Liver (tissue), 3 donors: ENCODE measurements at regions not wholly inside any gene's neighbourhood (a gene's known extent, or its start where the extent isn't known, plus 50 kb on each side); places are given as distances from the start of the nearest gene placed in this dataset.

Experiments used
- EGR1 ChIP-seq, 2 donors: IDR thresholded peaks; 2 replicates each; pipeline ENCODE4 v1.6.1; 2016 to 2018; ENCODE audit warnings: antibody characterized with exemption in 2 of 2, low read depth in 2 of 2
- FOXA2 ChIP-seq: IDR thresholded peaks from 2 replicates; pipeline ENCODE4 v1.6.1; 2016; ENCODE audit warnings: antibody characterized with exemption
- GABPA ChIP-seq, 2 donors: IDR thresholded peaks in 1 of 2; conservative IDR thresholded peaks in 1 of 2; 2 replicates each; pipeline ENCODE4 v1.6.1; 2016; ENCODE audit warnings: antibody characterized with exemption in 2 of 2, mild to moderate bottlenecking in 1 of 2, moderate library complexity in 1 of 2
- HNF4G ChIP-seq: IDR thresholded peaks from 2 replicates; pipeline ENCODE4 v1.6.1; 2016; ENCODE audit warnings: antibody characterized with exemption
- JUND ChIP-seq, 2 donors: IDR thresholded peaks; 2 replicates each; pipeline ENCODE4 v1.6.1; 2016; ENCODE audit warnings: antibody characterized with exemption in 2 of 2
- RAD21 ChIP-seq, 2 donors: IDR thresholded peaks; 2 replicates each; pipeline ENCODE4 v1.6.1; 2016; ENCODE audit warnings: antibody characterized with exemption in 2 of 2, mild to moderate bottlenecking in 2 of 2
- REST ChIP-seq: IDR thresholded peaks from 2 replicates; pipeline ENCODE4 v1.6.1; 2016; ENCODE audit warnings: antibody characterized with exemption, mild to moderate bottlenecking
- RXRA ChIP-seq, 2 donors: IDR thresholded peaks; 2 replicates each; pipeline ENCODE4 v1.6.1; 2017 to 2018; ENCODE audit warnings: antibody characterized with exemption in 2 of 2, mild to moderate bottlenecking in 1 of 2
- TAF1 ChIP-seq: conservative IDR thresholded peaks from 2 replicates; pipeline ENCODE4 v1.6.1; 2016; ENCODE audit warnings: antibody characterized with exemption, mild to moderate bottlenecking
- YY1 ChIP-seq: IDR thresholded peaks from 2 replicates; pipeline ENCODE4 v1.6.1; 2016; ENCODE audit warnings: antibody characterized with exemption, mild to moderate bottlenecking
- ZBTB33 ChIP-seq: IDR thresholded peaks from 2 replicates; pipeline ENCODE4 v1.6.1; 2016; ENCODE audit warnings: antibody characterized with exemption
- TF ChIP-seq, protein P1 (sequence below): fragments of 150-350 bp; IDR thresholded peaks from 2 replicates; pipeline ENCODE4 v1.5.1; 2017; ENCODE audit warnings: improper control_type of control experiment, low read depth, low read length; ENCODE audit not compliant: missing input control
- donor health status: healthy.
- donor health status: healthy.

DNA sequence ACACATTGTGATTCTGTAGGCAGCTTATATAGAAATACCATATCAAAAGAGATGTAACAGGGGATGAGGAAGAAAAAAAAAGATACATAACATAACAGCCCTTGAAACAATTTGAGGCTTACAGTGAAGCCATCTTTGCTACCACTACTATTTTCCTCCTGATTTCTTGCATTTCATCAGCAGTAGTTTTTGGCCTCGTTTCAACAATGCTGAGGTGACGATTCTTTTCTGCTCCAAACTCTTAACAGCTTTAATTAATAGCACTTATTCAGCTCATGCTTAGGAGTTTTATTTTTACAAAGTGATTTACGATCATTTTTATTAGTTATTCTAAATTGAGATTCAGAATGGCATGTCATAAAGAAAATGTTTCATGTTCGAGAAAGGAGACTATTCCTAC is 163.2 kb downstream of the DCK start:
- TF ChIP-seq REST (no peak), RAD21 (IDR thresholded peaks at IDR 0.05) (no peak), ZBTB33 (no peak), FOXA2 (no peak), HNF4G (no peak), TAF1 (no peak), YY1 (no peak), EGR1 (IDR thresholded peaks at IDR 0.05; ENCODE audit: low read depth in 2 of 2) (no peak), GABPA (IDR thresholded peaks at IDR 0.05 in 1 of 2, conservative IDR thresholded peaks at IDR 0.05 in 1 of 2) (no peak), RXRA (IDR thresholded peaks at IDR 0.05) (no peak), JUND (IDR thresholded peaks at IDR 0.05) (no peak)
- TF ChIP-seq, protein P1, sequence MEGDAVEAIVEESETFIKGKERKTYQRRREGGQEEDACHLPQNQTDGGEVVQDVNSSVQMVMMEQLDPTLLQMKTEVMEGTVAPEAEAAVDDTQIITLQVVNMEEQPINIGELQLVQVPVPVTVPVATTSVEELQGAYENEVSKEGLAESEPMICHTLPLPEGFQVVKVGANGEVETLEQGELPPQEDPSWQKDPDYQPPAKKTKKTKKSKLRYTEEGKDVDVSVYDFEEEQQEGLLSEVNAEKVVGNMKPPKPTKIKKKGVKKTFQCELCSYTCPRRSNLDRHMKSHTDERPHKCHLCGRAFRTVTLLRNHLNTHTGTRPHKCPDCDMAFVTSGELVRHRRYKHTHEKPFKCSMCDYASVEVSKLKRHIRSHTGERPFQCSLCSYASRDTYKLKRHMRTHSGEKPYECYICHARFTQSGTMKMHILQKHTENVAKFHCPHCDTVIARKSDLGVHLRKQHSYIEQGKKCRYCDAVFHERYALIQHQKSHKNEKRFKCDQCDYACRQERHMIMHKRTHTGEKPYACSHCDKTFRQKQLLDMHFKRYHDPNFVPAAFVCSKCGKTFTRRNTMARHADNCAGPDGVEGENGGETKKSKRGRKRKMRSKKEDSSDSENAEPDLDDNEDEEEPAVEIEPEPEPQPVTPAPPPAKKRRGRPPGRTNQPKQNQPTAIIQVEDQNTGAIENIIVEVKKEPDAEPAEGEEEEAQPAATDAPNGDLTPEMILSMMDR: no peak
